Iris pigment epithelial cell (primary cell): ENCODE measurements at regions not wholly inside any gene's neighbourhood (a gene's known extent, or its start where the extent isn't known, plus 50 kb on each side); places are given as distances from the start of the nearest gene placed in this dataset.
"Not testable (repeated sequence)": the region's sequence is repeated elsewhere in the genome, so short reads cannot be mapped to it uniquely, and the experiment has no call there.

Experiments used
- DNase-seq: peaks from one replicate; pipeline ENCODE4 v3.0.0-alpha.2; 2011; ENCODE audit warnings: low read depth

DNA sequence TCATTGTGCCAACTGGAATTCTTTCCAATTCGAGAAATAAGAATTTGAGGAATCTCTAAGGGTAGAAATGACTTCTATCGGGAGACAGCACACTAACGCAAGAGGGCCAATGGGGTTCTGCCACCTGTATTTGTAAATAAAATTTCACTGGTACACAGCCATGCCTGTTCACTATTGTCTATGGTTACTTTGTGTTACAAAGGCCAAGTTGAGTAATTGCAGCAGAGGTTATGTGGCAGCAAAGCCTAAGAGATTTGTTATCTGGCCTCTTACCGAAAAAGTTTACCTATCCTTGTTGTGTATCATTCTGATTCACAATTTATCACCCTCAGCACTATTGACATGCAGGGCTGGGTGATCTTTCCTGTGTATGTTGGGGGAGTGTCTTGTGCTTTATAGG, 278.0 kb downstream of the KLF5 start:
- no peak for DNase-seq

DNA sequence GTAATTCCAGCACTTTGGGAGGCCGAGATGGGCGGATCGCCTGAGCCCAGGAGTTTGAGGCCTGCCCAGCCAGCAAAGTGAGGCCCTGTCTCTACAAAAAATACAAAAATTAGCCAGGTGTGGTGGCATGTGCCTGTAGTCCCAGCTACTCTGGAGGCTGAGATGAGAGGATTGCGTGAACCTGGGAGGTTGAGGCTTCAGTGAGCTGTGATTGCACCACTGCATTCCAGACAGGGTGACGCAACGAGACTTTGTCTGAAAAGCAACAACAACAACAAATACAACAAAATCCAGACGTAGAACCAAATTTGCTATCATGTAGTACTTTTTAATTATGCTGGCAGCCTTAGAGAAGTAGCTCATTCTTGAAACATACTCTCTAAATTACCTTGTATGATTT, 277.1 kb downstream of the KLF5 start:
- peak; percentile 49 for DNase-seq

DNA sequence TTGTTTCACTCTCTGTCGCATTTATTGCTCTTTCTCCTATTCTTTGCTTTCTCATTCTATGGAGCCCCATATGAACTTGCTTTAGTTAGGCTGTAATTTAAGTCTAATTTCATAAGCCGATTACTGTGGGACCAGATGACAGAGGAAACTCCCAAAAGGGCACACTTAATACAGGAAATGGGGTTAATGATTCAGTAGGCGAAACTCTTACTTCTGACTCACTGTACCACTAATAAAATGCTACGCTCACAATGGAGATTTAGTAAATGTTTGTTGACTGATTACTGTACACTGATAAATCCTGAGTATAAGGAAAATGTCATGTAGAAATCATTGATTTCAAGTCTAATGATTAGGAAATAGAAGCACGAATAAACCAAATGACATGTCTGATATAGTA, 276.4 kb downstream of the KLF5 start:
- DNase-seq: peak; percentile 92

DNA sequence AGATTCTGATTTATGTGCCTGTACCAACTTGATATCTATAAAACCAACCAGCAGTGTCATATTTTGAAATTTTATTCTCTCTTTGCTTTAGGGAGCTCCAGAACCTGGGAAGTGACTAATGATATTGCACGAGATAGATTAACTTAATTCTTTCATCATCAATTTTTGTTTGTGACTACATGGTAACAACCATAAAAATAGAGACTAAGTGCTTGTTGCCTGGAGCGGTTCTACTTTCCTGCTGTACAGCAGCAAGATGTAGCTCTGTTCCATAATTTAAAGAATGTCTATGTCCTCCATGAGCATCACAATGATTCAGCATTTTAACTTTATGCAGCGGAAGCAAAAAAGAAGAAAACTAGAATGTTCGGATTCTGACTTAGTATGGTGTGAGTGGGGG, 275.6 kb downstream of the KLF5 start:
- DNase-seq: peak; percentile 51

DNA sequence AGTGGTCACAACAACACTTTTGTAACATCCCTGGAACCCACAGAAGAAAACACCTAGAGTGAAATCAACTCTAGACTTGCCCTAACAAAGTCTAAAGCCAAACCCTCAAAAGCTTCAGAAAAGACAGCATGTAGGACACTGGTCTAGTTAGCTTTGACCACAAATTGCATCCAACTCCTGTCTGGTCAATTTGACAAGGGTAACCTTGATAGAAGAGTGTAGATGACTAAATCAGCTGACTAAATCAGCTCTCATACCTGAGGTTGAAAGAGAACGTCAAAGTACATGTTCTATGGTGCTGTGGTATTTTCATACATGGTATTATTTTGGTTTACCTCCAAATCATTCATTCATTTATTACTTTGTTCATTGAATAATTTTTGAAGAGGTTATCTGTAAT, 272.8 kb downstream of the KLF5 start:
- DNase-seq: no peak

DNA sequence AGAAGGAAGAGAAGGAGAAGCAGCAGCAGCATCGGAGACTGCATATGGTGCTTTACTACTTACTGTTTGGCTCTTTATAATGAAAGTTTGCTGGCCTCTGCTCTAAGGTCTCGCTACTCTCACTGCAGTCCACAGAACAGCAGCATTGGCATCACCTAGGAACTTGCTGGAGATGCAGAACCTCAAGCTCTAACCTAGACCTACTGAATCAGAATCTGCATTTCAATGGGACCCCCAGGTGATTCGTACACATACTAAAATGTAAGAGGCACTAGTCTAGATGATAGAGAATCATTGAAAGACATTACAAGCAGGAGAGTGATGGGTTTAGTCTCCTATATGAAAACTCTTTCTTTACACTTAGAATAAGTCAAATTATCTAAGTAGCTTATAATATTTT, 270.6 kb downstream of the KLF5 start:
- no peak for DNase-seq

DNA sequence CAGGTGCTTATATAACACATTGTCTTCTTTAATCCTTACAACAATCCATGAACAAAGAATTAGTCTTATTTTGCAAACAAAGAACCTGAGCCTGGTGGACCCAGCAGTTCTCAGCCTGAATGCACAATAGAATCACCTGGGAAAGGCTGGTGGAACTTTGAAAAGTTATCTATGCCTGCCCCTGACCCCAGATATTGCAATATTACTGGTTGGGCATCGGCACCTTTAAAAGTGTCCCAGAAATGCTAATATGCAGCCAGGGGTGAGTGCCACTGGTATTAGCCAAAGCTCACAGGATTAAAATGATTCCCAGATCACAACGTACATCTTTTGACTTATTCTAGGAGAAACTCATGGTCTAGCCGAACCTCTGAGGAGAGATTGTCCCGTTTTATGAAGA, 268.8 kb downstream of the KLF5 start:
- DNase-seq: no peak

DNA sequence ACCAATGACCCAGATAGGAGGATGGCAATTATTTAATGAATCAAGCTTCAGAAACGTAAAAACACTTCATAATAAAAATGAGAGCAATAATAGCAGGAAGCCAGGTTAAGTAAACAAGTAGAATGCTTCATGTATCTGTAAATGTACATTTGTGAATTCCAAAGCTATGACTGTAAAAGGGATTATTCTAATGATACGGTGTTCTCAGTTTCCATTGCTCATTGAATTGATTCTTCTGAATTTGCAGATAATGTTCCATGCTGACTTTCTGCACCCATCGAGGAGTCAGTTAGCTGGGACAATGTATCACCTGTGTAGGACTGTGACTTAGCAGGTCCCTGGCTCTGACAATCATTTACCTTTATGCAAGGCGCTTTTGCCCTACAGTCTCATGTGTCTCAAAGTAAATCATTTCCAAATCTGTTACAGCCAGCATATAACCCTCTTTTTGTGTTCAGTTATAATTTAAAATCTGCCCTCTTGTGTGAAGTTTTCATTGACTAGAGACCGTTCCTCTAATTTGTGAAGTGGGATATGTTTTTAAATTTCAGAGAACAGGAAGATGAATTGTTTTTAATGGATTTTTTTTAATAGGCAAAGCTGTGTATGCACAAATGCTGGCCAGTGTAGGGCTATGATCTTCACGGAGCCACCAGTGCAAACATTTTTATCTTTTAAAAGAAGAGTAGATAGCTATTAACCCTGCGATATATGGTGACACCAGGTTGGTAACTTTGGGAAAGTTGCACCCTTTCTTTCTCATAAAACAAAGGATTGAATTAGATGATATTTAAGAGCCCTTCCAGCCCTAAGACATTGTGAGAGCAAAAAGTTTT, 267.1 kb downstream of the KLF5 start:
- peak; percentile 42 for DNase-seq

DNA sequence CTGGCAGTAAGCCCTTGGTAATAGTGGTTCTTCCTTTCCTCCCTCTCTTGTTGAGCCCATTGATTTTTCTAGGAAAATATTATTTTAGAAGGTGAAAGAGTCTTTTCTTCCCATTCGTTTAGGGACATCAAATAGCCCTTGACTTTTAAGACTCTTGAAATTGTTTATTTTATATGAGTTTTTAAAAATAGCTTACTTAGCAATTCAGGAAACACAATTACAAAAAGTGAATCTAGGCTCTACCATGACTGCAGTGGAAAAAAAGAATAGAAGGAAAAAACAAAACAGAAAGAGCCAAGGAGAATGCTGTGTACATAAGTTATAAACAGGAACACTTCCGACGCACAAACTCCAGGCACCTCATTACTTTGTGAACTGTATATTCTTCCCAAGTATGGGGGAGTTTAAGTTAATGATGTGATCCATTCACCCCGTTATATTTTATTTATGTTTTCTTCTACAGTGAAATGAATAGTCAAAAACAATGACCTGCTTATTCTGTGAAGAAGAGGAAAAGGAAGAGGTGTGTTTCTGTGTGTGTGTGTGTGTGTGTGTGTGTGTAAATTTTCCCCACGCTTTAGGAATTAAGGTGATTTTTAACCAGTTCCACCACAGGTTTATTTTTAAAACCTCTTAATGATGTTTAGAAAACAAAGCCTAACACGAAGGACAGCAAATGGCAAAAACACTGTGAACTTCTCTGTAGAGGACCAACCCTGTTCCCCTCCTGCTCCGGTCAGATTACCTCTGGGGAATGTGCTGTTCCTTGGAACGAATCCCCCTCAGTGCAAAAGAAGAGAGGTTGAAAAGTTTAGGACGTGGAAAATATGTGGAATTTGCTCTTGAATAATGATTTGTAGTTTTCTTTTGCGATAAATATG, 266.3 kb downstream of the KLF5 start:
- DNase-seq: no peak

DNA sequence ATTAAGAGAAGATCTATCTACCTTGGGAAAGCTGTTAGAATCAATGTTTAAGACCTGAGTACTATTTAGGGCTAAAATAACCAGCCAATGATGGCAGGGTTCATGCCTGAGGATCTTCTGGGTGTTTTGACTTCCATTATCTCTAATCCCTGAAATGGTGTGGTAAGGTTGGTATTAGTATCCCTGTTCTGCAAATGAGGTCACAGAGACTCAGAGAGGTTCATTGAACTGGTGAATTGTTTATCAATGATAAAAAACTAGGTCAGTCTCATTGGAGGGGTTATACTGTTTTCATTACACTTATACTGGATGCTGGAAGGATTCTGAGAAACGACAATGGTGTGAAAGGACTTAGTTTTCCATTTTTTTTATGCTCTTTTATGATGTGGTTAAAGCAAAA, 264.8 kb downstream of the KLF5 start:
- DNase-seq: no peak

DNA sequence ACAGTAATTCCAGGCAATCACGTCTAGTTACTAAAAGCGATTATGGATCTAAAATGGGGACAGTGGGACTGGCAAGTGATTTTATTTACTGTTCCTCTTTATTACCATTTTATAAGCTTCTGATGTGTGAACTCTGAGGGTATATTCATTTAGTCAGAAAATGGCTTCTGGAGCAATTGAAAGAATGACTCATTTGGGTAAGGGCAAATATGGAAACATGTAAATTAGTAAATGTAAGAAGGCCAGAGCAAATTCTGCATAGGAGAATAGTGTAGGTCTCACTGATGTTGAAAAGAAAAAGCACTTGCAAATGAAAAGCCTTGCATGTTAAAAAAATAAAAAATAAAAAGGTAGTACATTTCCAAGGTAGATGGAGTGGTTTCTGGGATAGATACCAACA, 262.2 kb downstream of the KLF5 start:
- DNase-seq: no peak

DNA sequence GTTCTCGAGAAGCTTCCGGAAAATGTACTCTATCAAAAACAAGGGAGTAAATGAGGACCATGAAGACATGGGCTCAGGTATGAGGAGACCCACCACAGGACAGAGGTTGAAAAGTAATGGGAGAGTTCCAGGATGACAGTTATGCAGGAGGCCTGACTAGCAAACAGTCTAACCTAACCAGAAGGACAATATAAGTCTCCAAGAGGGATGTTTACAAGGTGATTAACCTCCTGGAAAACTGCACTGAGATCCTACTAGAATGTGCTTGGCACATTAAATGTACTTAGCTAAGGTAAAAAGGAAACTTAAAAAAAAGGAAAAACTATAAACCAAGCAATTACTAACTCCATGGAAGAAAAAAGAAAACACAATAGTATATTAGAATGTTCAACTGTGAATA, 258.3 kb downstream of the KLF5 start:
- no peak for DNase-seq

DNA sequence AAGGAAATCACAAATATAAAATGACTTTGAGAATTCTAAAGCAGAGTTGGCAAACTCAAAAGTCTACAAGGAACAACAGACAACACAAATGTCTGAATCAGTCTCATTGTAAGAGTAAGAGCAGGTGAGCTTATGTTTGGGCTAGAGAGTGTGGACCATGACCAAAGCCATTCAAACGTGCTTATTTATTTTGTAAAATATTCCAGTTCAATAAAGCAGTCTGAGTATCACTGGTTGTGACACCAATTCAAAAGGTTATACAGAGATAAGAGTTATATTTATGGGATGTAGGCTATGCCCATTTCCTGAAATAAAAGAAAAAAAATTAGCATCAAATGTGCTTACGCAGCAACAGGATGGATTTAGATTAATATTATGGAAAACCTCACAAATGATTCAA, 251.6 kb downstream of the KLF5 start:
- no peak for DNase-seq

DNA sequence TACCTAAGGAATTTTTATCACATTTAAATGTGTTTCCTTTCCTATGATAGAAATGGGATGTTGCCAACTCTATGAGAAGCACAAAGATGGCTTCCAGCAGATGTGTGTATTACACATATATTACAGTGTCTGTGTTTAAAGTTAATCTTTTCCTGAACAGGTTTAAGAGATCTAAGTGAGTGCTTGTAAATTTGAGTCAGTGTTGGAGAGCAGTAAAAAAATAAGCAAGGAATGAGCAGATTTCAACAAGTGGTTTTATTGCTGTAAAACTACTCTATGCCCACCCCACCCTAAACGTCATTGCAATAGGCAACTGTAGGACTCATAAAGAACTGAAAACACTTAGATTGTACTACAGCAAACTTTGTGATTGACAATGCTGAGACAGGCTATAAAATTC, 248.7 kb downstream of the KLF5 start:
- peak; percentile 9 for DNase-seq

DNA sequence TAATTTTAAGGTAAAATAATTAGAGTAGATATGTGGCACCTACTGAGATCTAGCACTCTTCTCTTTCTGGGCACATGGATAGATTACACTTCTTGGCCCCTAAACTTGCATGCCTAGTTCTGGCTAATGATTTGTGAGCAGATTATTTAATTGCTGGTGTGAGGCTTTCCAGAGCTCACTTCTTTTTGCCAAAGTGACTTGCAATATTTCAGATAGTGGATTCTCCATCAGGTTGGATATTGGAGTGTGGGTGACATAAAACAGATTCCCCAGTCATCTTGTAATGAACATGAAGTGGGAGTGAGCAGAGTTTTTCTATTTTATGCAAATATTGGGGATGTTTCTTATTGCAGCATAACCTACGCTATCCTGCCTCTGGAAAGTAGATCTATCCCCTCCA, 247.9 kb downstream of the KLF5 start:
- DNase-seq: no peak

DNA sequence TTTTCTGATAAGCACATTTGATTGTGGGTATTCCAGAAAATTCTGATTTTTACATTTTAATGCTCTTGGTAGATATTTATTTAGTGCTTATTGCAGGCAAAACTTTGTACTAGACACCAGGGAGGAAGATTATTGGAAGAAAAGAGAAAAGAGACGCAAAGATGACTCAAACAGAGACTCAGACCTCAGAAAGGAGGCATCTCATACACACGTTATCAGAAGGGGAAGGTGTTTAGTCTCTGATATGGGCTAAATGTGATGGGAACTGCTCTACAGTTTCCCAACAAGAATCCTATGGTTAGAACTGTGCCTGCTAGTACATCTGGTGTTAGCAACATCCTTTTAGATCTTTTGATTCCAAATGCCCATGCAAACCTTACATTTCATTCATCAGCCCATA, 245.6 kb downstream of the KLF5 start:
- no peak for DNase-seq

DNA sequence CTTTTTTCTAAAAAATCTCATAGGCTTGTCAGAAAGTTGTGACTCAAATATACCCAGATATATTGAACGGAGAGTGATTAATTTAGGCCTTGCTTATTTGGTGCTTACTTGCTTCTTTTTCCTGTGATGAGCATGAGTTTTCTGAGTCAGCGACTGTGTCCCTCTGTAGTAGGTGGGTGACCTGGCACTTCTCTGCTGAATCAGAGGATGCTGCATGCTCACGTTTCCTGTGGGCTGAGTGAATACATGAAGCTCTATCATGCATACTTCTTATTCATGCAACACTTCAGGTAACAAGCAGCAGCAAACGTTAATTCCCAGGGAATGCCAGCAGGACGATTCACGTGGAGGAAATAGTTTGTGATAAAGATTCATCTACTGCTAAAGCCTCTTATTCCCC, 245.0 kb downstream of the KLF5 start:
- peak; percentile 53 for DNase-seq

DNA sequence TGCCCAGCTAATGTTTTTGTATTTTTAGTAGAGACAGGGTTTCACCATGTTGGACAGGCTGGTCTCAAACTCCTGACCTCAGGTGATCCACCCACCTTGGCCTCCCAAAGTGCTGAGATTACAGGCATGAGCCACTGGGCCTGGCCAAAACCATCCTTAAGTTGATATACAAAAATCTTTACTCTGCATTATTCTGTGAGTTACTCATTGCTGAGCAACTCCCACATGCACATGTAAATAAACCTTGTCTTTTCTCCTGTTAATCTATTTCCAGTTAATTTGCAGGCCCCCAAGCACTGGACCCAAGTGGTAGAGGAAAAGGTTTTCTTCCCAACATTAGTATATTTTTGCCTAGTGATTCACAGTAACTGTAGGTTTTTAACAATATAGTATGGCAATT, 242.8 kb downstream of the KLF5 start:
- DNase-seq: not testable (repeated sequence)

DNA sequence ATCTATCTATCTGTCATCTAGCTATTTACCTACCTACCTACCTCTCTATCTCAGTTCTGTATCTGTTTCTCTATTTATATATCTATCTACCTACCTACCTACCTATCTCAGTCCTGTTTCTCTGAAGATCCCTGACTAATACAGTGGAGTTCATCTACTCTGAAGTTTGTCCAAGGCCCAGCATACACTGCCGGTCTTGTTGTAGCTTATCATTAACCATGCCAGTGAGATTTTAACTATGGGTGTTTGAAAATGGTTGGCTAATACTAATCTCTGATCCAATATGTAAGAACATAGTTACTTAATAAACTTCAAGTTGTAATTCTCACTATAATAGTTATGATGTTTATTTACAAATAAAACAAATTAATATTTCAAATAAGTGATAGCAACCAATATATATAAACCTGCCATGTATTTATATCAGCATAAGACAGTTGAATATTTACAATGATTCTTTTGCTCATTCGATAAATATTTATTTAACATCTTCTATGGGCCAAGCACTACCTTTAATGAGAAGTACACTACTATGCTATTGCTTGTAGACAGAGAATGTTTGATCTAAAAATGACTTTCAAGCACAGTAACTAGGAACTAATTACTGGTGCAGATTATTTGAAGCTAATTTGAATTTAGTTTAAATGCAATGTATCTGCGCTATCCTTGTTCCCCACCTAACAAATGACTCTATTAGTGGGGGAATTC, 242.1 kb downstream of the KLF5 start:
- no peak for DNase-seq

DNA sequence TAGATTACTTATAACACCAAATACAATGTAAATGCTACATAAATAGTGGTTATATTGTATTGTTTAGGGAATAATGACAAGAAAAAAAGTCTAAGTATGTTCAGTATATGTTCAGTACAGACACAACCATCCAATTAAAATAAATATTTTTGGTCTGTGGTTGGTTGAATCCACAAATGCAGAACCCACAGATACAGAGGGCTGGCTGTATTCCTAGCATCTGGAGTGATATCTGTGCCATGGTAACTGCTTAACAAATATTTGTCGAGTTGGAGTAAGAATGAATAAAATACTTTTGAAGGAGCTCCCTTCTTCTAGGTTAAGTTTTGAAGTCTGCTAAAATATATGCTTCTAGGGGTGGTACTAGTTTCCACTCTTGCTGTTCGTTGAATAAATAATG, 241.0 kb downstream of the KLF5 start:
- no peak for DNase-seq

DNA sequence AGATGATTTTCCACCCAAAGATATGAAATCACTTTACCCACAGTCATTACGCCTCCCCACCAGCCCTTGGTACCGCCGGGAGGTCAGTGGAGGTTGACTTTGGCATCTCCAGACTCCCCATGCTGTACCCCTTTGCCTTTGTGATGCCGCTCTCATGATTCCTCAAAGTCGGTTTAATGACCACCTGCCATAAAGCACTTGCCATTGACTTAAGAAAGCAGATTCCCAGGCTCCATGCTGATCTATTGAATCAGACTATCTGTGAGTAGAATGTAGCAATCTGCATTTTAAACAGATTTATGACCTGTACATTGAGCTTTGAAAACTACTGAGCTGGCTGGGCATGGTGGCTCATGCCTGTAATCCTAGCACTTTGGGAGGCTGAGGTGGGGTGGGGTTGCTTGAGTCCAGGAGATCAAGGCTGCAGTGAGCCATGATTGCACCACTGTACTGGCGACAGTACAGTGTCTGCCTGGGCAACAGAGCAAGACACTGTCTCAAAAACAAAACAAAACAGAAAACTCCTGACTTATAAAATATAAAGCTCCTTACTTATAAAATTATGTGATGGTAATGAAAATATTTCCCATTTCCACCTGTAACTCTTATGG, 235.2 kb downstream of the KLF5 start:
- no peak for DNase-seq

DNA sequence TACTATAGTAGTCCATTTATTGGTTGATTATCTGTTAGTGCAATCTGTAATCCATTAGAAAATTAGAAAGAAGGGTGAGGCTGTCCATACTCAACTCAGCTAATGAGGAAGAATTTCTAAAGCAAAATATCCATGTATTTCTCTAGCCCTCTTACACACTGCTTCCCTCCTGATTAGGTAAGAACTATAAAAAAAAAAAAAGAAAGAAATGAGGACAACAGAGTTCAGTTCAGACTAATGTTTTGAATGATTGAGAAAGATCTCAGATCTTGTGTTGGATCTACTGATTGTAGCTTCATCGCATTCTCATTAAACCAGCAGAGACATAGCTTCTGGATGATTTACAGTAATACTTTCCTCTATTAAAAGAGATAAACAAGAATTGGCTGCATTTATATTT, 233.3 kb downstream of the KLF5 start:
- no peak for DNase-seq
